DMS153 treated with DMSO at 0.1 percent for 48 hours (cell line): ENCODE measurements at regions not wholly inside any gene's neighbourhood (a gene's known extent, or its start where the extent isn't known, plus 50 kb on each side); places are given as distances from the start of the nearest gene placed in this dataset.
"Not testable (repeated sequence)": the region's sequence is repeated elsewhere in the genome, so short reads cannot be mapped to it uniquely, and the experiment has no call there.

Experiments used
- DNase-seq: peaks from one replicate; lab custom pipeline; 2025; ENCODE audit not compliant: unreplicated experiment; lab: John Stamatoyannopoulos, UW

- DNase-seq: no peak
Measured at GRCh38 chr2:57139179-57139578, 907.4 kb upstream of the VRK2 start.

GRCh38 chr2:57141269-57141668 lies 905.3 kb upstream of the VRK2 start:
- DNase-seq: no peak

DNA sequence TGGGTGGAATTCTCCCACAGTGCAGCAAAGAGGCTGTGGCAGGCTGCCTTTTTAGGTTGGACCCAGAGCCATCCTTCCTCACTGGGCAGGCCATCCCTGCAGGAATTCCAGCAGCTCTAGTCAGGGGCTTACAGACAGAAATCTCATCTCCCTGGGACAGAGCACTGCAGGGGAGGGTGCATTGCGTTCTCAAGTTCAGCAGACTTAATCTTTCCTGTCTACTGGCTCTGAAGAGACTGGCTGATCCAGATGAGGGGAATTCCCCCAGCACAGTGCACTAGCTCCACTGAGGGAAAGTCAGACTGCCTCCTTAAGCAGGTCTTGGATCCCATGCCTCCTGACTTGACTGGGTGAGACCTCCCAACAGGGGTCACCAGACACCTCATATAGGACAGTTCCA lies 899.7 kb upstream of the VRK2 start:
- DNase-seq: no peak

GRCh38 chr2:57156231-57156924 lies 890.2 kb upstream of the VRK2 start:
- no peak for DNase-seq

GRCh38 chr2:57160976-57161375 lies 885.6 kb upstream of the VRK2 start:
- DNase-seq: no peak

- DNase-seq: no peak
Measured at GRCh38 chr2:57177176-57177575, 869.4 kb upstream of the VRK2 start.

DNA sequence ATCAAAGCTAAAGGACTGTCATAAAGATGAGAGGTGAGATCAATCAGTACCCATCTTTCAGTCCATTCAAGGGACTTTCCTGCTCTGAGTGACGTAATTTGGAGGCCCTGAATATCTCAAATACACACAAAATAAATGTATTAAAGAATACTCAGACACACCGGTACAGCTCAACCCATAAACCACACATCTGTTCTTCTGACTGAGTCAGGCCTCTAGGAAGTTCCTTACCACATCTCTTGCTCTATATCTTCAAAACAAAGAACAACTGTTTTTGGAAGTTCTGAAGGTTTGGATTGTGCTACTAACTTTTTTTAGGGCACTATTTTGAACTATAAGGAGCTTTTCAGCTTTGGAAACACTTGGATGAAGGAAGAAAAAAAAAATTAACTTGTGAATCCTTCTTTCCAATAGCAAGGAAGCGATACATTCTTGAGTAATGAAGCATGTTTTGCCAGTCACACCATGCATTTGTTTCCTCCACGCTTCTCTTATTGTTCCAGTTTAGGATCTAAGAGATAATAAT lies 866.5 kb upstream of the VRK2 start:
- no peak for DNase-seq

DNA sequence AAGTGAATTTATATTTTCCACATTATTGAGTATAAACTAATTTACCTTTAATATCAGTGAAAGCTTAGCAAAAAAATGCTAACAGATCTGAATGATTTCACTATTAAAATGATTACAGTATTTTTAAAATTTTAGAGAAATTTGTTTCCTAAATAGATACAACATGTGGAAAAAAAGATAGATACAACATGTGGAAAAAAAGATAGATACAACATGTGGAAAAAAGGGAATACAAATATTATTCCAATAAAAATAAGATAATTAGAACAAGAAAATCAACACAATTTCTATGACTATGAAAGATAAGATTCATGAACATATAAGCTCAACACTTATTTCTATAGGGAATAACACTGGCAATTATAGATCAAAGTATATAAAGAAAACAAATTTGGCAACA lies 865.9 kb upstream of the VRK2 start:
- no peak for DNase-seq

DNA sequence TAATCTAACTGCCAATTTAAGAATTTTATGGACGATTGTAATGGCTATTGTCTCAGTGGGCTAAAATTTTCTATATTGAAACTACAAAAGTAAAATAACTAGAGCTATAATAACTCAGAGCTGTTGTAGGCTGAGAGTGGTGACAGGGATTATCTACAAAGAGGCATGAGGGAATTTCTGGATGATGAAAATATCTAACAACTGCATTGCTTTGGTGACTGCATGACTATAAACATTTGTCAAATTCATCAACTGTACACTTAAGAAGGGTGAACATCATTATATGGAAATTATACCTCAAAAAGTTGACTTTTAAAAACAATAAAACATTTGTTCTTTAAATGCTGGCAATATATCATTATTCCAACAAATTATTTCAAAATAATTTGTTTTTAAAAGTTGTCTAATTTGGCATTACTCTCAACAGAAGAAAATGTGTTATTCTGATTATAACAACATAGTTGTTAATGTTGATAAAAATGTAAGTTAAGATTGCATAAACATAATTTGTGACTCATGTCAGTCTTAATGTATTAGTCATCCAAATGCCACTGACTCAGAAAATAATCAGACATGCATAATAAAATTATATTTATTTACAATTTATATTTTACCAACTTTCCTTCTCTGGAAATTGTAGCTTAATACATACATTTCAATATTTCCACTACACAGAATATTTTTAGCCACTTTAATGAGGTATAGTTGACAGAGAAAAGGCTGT lies 865.1 kb upstream of the VRK2 start:
- no peak for DNase-seq

GRCh38 chr2:57182916-57183315 lies 863.7 kb upstream of the VRK2 start:
- DNase-seq: no peak

- DNase-seq: no peak
Measured at GRCh38 chr2:57185568-57185967, 861.0 kb upstream of the VRK2 start.

DNA sequence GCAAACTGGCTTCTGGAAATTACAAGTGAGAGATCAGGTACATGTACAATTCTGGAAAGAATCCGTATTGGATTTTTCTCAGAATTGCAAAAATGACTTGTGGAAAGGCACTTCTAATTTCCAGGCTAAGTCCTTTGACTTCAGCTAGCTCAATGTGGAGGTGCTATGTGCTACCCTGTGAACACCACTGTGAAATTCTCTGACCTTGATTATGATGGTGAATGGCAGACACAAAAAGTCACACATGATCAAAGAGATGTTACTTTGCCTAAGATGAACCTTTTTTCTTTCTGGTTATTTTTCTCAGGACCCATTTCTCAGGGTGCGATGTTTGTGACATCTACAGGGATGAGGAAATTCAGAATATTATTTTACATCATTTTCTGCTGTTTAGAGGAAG lies 856.6 kb upstream of the VRK2 start:
- no peak for DNase-seq

DNA sequence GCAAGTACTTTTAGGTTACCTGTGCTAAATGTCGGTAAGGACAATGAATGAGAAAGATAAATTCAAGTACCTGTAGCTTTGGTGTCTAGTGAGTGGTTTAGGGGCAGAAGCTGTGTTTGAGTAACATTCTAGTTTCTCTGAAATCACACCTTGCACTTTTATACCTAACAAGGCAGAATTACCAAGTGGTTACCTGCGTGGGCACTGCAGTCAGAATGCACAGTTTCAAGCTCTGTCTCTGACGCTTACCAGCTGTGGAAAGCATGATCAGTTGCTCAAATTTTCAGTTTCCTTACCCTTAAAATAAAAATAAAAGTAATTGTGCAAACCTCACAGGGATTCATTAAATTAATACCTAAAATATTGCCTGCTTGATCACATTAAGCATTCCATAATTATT lies 846.9 kb upstream of the VRK2 start:
- no peak for DNase-seq

DNA sequence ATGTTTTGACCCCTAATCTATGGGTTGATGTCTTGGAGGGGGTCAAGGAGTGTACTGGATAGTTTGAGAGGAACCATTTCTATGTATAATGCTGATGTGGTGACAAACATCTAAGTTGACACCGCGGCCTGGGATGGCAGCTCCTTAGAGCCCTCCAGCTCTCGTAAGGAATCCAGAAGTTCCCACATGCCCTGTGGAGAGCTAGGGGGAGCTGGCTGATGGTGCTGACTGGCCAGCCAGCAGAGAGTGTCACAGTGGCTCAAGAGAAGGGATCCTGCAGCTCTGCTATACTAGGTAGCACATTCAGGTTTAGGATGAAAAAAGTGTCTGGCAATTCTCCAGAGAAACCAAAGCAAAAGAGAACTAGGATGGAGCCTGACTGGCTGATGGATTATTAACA lies 842.2 kb upstream of the VRK2 start:
- no peak for DNase-seq

- DNase-seq: no peak
Measured at GRCh38 chr2:57205241-57205640, 841.4 kb upstream of the VRK2 start.

GRCh38 chr2:57207191-57207590 lies 839.4 kb upstream of the VRK2 start:
- no peak for DNase-seq

DNA sequence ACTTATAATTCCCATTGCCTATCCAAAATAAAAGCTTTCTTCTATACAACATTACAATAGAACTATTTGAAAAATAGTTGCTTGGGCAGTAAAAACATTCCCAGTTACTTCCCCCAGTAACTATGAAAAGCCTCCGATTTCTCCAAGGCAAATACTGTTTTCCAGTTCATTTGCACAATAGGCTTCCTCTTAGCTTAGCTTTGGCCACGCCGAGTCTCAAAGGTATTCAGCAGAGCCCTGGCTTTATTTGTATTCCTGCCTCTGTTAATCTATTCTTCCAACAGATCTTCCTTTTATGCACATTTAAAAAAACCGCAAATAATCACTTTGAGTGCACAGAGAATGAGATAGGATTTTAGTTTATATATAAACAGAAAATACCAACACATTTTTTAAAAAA lies 836.8 kb upstream of the VRK2 start:
- no peak for DNase-seq

- no peak for DNase-seq
Measured at GRCh38 chr2:57210855-57211254, 835.8 kb upstream of the VRK2 start.

DNA sequence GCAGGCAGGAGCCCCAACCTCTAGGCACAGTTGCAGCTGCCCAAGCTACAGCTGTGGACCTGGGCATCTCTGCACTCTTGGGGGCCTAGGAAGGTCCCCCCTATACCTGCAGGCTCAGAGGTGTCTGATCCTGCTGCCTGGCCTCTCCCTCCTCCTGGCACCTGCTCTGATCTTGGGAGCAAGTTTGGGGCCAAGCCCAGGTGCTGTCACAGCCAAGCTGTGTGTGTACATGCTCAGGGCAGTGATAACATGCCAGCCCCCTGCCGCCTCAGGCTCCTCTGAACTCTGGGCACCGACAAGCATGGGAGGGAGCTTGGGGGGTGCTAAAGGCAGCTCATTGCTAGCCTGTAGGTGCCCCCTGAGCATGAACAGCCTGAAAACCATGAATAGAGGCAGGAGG lies 829.6 kb upstream of the VRK2 start:
- no peak for DNase-seq

DNA sequence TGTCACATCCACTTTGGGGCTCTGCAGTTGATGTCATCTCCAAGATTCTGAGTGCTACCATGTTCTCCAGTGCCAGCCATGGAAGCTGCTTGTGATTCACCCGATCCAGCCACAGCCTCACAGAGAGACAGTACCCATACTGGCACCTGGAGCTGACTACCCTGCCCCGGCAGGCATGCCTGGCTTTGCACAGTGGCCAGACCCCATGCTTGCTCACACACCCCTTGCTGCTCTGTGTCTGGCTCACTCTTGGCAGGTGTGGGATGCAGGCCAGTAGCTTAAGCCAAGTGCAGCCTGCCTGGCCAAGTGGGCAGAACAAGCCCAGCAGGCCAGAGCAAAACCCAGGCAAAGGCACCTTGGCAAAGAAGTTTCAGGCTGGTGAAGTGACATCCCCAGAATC lies 828.4 kb upstream of the VRK2 start:
- no peak for DNase-seq

DNA sequence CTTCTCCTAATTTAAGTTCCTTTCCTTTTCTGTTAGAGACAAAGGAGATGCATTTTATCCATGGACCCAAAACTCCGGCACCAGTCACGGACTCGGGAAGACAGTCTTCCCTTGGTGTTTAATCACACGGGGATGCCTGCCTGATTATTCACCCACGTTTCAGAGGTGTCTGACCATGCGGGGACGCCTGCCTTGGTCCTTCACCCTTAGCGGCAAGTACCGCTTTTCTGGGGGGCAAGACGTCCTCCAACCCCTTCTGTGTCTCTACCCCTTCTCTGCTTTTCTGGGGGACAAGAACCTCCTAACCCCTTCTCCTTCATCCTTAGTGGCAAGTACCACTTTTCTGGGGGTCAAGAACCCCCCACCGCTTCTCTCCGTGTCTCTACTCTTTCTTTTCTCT lies 816.9 kb upstream of the VRK2 start:
- DNase-seq: not testable (repeated sequence)

DNA sequence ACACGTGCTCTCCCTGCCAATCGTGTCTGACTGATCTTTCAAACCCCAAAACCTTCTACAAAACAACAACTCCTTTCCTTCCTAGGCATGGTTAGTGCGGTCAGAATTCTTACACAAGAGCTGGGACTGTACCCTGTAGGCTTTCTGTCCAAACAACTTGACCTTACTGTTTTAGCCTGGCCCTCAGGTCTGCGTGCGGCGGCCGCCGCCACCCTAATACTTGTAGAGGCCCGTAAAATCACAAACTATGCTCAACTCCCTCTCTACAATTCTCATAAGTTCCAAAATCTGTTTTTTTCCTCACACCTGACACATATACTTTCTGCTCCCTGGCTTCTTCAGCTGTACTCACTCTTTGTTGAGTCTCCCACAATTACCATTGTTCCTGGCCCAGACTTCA lies 814.3 kb upstream of the VRK2 start:
- not testable (repeated sequence) for DNase-seq

GRCh38 chr2:57251495-57251894 lies 795.1 kb upstream of the VRK2 start:
- not testable (repeated sequence) for DNase-seq
